H1 (cell line): ENCODE measurements at regions not wholly inside any gene's neighbourhood (a gene's known extent, or its start where the extent isn't known, plus 50 kb on each side); places are given as distances from the start of the nearest gene placed in this dataset.

Source experiments
- CEBPB ChIP-seq: IDR thresholded peaks from 2 replicates; pipeline ENCODE4 v1.6.1; 2012; ENCODE audit warnings: low read depth, low read length
- POLR2AphosphoS5 ChIP-seq: IDR thresholded peaks from 2 replicates; pipeline ENCODE4 v1.6.1; 2011; ENCODE audit warnings: low read depth, low read length
- SIRT6 ChIP-seq: IDR thresholded peaks from one replicate; pipeline ENCODE4 v1.7.1; 2012; ENCODE audit warnings: low read length, inconsistent platforms
- SIX5 ChIP-seq: IDR thresholded peaks from 2 replicates; pipeline ENCODE4 v1.6.1; 2011; ENCODE audit warnings: mild to moderate bottlenecking, low read depth, low read length
- USF2 ChIP-seq: IDR thresholded peaks from 2 replicates; pipeline ENCODE4 v1.6.1; 2011; ENCODE audit warnings: low read length, improper control_type of control experiment

DNA sequence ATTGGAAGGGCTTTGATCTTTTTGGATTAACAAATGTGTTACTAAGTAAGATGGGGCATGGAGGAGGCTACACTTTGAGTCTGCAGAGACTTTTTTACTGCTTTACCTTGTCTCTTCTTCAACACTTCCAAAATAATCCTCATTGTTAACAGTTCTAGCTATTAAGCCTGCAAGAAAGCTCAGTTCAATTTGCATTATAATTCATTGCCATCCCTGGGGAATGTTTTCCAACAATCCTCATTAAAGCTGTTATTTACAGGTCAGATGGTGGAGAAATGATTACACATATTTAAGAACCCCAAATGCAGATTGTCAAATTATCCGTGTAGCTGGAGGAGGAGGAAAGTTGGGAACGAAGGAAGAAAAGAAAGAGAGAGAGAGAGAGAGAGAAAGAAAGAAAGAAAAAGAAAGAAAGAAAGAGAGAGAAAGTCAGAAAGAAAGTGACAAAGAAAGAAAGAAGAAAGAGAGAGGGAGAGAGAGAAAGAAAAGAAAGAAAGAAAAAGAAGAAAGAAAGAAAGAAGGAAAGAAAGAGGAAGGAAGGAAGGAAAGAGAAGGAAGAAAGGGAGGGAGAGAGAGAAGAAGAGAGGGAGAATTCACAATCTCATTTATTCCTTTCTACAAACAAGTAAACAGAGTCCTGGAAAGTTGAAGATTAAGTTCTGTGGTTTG lies 443.9 kb downstream of the INSC start:
- no peak for TF ChIP-seq SIX5
- TF ChIP-seq POLR2AphosphoS5 = no peak
- TF ChIP-seq USF2 = no peak
- TF ChIP-seq SIRT6 = no peak
- TF ChIP-seq CEBPB = no peak
